IPS-20b (cell line): ENCODE measurements at regions not wholly inside any gene's neighbourhood (a gene's known extent, or its start where the extent isn't known, plus 50 kb on each side); places are given as distances from the start of the nearest gene placed in this dataset.

ENCODE experiments used
- H3K27ac ChIP-seq: one replicate; pipeline ENCODE4 v1.5.1; 2013; ENCODE audit warnings: low read length
- H3K27me3 ChIP-seq: 2 replicates; pipeline ENCODE4 v1.6.1; 2013; ENCODE audit warnings: mild to moderate bottlenecking, low read length, inconsistent platforms; ENCODE audit not compliant: insufficient read depth
- H3K36me3 ChIP-seq: 2 replicates; pipeline ENCODE4 v1.6.1; 2013; ENCODE audit warnings: low read depth, mild to moderate bottlenecking, inconsistent platforms, low read length, moderate library complexity; ENCODE audit not compliant: insufficient read depth
- H3K4me1 ChIP-seq: 2 replicates; pipeline ENCODE4 v1.6.1; 2013; ENCODE audit warnings: mild to moderate bottlenecking, control low read depth, inconsistent platforms, low read length, moderate library complexity; ENCODE audit not compliant: insufficient read depth
- H3K4me3 ChIP-seq: 2 replicates; pipeline ENCODE4 v1.5.1; 2013; ENCODE audit warnings: mild to moderate bottlenecking, low read length, inconsistent platforms
- H3K9ac ChIP-seq: 2 replicates; pipeline ENCODE4 v1.6.1; 2013; ENCODE audit warnings: low read depth, mild to moderate bottlenecking, inconsistent platforms, low read length, moderate library complexity
- H3K9me3 ChIP-seq: 2 replicates; pipeline ENCODE4 v1.6.1; 2013; ENCODE audit warnings: mild to moderate bottlenecking, low read depth, low read length, inconsistent platforms; ENCODE audit not compliant: insufficient read depth

DNA sequence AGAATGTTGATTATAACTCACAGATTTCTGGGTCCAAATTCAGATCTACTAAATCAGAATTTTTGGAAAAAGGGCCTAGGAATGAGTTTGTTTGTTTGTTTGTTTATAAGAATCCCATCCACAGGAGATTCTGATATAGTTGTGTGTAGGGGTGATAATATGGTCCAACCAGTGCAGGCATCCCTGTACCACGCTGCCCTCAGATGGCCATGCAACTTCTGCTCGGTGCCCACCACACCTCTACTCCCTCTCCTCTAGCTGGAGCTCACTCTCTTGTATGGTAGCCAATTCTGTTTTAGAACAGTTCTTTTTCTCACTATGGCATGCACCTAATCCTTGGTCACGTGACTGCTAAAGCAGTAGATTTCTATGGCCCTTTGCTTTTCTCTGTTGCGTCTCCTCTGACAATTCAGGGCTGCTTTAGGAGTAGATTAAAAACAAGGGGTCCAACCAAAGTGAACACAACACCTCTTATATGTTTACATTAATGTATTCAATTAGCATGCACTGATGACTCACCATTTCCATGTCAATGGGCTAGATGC is 103.3 kb upstream of the KCNA4 start:
- no peaks in the 10 kb centered on the region for H3K9me3 ChIP-seq
- no peaks in the 10 kb centered on the region for H3K36me3 ChIP-seq
- H3K27ac ChIP-seq, result no peak overlapping the region
- no peaks in the 10 kb centered on the region for H3K4me1 ChIP-seq
- H3K4me3 ChIP-seq, result no peak overlapping the region
- H3K27me3 ChIP-seq, result no peaks in the 10 kb centered on the region; the same call in 1 of the 2 replicates
- H3K9ac ChIP-seq, result no peak overlapping the region

DNA sequence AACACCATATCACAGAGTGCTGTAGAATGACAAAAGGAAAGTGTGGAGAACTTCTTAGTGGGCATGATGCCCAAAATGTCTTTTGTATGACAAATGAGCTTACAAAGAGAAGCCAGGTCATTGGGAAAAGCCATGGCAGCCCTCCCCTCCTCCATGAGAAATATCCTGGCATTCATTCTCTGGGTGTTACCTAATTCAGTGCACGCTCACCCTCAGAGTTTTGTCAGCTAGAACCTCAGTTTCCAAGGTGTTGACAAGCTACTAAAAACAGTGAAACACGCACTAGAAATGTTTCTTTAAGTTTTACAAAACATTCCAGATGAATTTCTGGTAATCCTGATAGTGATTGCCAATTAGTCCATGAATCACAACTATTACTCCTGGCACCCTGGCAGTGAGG is 105.4 kb upstream of the FSHB start:
- H3K27ac ChIP-seq, result no peak overlapping the region
- H3K36me3 ChIP-seq, result no peaks in the 10 kb centered on the region
- no peaks in the 10 kb centered on the region for H3K27me3 ChIP-seq
- no peaks in the 10 kb centered on the region for H3K9me3 ChIP-seq
- H3K4me3 ChIP-seq, result no peak overlapping the region
- H3K9ac ChIP-seq, result no peak overlapping the region
- H3K4me1 ChIP-seq, result no peaks in the 10 kb centered on the region

DNA sequence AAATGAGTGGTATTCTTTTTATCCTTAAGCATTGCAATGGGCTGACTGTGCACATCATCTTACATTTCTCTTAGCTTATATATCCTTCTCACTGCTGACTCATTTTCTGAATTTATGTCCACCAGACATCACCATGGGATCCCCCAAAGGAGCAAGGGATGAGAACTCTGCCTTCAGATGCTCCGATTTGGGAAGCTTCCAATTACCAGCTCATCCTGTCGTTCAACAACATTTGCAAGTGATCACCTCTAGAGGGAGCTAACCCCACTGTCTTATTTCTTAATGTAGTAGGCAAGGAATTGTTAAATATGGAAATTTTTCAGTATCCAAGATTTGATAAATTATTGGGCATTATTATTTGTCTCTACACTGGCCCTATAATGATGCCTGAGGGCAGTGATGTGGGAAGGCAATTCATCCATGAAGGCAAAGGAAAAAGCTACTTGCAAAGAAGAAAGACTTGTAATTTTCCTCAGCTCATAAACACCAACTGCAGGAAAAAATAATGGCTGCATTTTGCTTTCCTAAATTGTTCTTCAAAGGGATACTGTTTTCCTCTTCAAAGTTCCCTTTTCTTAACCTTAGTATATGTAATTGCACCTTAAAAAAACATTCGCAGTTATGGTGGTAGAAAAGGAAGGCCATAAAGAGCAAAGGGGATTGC is 102.4 kb upstream of the FSHB start:
- H3K36me3 ChIP-seq, result no peaks in the 10 kb centered on the region

DNA sequence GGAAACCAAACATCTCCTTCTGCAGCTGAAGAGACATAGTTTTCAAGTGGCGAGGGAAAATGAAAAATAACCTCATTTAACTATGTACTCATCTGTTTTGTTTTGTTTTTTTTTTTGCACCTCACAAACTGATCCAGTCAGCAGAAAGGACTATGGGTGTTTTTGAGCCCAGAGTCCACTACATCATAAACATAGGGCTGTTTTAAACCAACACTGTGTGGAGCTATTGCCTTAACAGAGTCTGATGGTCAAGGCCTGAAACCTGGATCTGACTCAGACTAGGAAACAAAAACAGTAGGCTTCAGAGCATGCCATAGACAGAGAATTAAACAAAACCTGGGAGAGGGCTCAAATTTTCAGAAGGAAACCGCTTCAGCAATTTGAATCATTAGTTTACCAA is 99.3 kb upstream of the FSHB start:
- no peaks in the 10 kb centered on the region for H3K4me1 ChIP-seq
- no peak overlapping the region for H3K9ac ChIP-seq

More for the DNA sequence above, 102.4 kb upstream of the FSHB start:
- no peak overlapping the region for H3K9ac ChIP-seq
- H3K4me3 ChIP-seq, result no peak overlapping the region
- no peaks in the 10 kb centered on the region for H3K9me3 ChIP-seq
- no peaks in the 10 kb centered on the region for H3K4me1 ChIP-seq
- no peaks in the 10 kb centered on the region for H3K27me3 ChIP-seq
- H3K27ac ChIP-seq, result no peak overlapping the region

DNA sequence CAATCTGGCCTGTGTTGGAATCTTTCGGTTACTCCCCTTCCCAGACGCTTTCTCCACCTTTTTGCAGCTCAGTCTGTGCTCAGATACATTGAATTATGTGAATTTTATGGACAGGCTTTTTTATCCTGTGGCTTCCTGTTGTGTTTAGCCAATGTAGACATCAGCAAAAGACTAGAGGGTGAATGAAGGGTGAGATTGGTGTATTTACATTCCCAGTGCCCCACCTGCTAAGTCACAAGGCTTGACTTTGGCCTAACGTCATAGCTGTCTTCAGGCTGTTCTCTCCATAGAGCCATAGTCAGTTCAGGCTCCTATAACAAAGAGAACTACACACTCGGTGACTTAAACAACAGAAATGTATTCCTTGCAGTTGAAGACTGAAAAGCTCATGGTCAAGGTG is 97.5 kb upstream of the FSHB start:
- no peak overlapping the region for H3K27ac ChIP-seq
- H3K27me3 ChIP-seq, result no peaks in the 10 kb centered on the region
- H3K4me1 ChIP-seq, result no peaks in the 10 kb centered on the region
- H3K4me3 ChIP-seq, result no peak overlapping the region
- no peaks in the 10 kb centered on the region for H3K36me3 ChIP-seq
- H3K9me3 ChIP-seq, result no peaks in the 10 kb centered on the region
- H3K9ac ChIP-seq, result no peak overlapping the region

More for the DNA sequence above, 99.3 kb upstream of the FSHB start:
- no peaks in the 10 kb centered on the region for H3K27me3 ChIP-seq
- H3K36me3 ChIP-seq, result no peaks in the 10 kb centered on the region
- H3K27ac ChIP-seq, result no peak overlapping the region
- no peaks in the 10 kb centered on the region for H3K9me3 ChIP-seq
- H3K4me3 ChIP-seq, result no peak overlapping the region

DNA sequence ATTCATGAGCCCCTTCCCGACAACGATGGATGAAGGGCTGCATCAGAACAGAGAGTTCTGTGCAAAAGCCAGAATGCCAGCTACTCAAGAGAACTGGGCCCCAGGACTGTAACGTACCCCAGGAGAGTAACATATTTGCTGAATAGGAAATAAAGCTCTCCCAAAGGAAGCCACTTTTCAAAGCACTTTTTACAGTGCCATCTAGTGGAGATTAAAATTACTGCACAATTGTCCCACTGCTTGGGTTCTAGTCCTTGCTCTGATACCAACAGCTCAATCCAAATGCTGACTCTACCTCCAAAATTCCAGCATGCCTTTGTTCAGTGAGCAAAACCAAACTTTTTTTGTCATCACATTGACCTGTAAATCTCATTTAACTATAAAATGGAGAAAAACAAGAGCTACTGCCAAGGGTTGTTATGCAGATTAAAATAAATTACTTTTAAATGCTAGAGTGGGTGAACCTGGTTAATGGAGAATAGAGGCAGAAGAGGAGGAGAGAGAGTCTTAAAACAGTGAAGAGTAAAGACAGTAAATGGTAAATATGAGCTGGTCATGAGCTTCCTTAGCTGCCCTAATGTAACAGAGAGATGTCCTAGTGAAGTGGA is 87.6 kb upstream of the FSHB start:
- no peaks in the 10 kb centered on the region for H3K27me3 ChIP-seq
- no peak overlapping the region for H3K9ac ChIP-seq
- H3K36me3 ChIP-seq, result no peaks in the 10 kb centered on the region
- H3K9me3 ChIP-seq, result no peaks in the 10 kb centered on the region
- H3K27ac ChIP-seq, result no peak overlapping the region
- no peak overlapping the region for H3K4me3 ChIP-seq
- H3K4me1 ChIP-seq, result no peaks in the 10 kb centered on the region

DNA sequence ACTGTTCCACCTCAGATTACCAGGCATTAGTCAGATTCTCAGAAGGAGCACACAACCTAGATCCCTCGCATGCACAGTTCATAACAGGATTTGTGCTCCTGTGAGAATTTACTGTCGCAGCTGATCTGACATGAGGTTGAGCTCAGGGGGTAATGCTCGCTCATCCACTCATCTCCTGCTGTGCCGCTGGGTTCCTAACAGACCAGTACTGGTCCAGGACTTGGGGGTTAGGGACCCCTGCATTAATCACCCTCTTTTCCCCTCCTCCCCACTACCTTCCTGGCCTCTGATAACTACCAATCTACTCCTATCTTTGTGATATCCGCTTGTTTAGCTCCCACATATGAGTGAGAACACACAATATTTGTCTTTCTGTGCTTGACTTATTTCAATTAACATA is 83.5 kb upstream of the FSHB start:
- Histone ChIP-seq H3K27ac (no peak overlapping the region), H3K36me3 (no peaks in the 10 kb centered on the region), H3K9ac (no peak overlapping the region), H3K9me3 (no peaks in the 10 kb centered on the region), H3K27me3 (no peaks in the 10 kb centered on the region), H3K4me1 (peaks cover 2% of the 10 kb centered on the region; the same call in 1 of the 2 replicates), H3K4me3 (no peak overlapping the region)

DNA sequence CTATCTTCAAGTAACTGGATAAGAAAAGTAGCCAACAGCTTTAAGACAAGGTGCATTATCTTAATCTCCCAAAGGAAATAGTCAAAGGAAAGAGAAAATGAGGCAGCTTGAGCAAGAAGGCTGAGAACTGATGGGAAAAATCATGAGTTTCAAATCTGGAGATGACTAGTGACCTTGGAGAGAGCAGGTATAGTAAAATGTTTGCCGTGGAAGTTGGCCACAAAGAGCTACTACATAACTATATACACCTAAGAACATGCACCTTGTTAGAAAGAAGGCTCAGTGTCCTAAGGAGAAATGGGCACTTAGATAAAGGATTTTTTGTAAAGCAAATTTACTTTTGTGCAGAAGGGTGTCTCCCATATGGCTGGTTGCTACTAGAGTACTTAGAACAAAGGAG is 80.8 kb upstream of the FSHB start:
- H3K27me3 ChIP-seq, result no peaks in the 10 kb centered on the region
- H3K27ac ChIP-seq, result no peak overlapping the region
- peaks cover 2% of the 10 kb centered on the region; the same call in 1 of the 2 replicates for H3K4me1 ChIP-seq

DNA sequence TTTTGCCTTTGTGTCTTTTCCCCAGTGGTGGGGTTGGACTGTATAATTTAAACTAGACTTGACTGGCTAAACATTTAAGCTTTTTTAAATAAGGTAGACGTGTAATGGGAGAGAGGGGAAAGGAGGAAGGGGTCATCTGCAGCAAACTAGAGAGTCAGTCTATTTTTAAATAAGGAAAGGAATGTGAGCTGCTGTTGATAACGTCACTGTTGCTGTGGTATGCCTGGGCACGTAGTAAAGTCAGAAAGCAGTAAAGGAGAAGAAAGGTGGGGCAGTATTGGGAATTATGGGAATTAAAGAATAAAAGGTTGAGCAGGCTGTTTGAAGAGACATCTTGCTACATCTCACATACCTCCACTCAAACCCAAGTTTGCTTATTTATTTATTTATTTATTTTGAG is 80.4 kb upstream of the FSHB start:
- H3K36me3 ChIP-seq, result no peaks in the 10 kb centered on the region
- H3K27ac ChIP-seq, result no peak overlapping the region
- no peaks in the 10 kb centered on the region for H3K27me3 ChIP-seq
- H3K4me1 ChIP-seq, result peaks cover 2% of the 10 kb centered on the region; the same call in 1 of the 2 replicates
- no peaks in the 10 kb centered on the region for H3K9me3 ChIP-seq
- H3K4me3 ChIP-seq, result no peak overlapping the region
- H3K9ac ChIP-seq, result no peak overlapping the region

More for the DNA sequence above, 80.8 kb upstream of the FSHB start:
- Histone ChIP-seq H3K9me3 (no peaks in the 10 kb centered on the region), H3K36me3 (no peaks in the 10 kb centered on the region), H3K9ac (no peak overlapping the region), H3K4me3 (no peak overlapping the region)

DNA sequence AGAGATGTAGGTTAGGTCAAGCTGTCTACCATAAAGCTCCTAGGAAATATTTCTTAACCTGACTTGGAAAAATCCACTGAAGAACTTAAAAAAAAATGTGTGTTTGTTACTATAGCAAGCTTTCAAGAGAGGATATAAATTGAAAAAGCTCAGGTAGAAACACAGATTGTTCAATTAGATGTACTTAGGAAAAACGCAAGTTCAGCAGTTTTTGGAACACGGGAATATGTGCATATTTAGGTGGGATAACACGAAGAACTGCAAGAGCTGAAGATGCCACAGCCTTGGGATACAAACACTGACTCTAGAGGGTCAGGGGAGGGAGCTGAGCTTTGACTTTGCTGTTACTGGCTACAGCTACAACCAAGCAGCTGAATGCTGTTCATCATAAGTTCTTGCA is 77.8 kb upstream of the FSHB start:
- H3K27ac ChIP-seq, result no peak overlapping the region
- no peaks in the 10 kb centered on the region for H3K36me3 ChIP-seq
- H3K9ac ChIP-seq, result no peak overlapping the region
- H3K9me3 ChIP-seq, result no peaks in the 10 kb centered on the region
- peaks cover 2% of the 10 kb centered on the region; the same call in 1 of the 2 replicates for H3K4me1 ChIP-seq
- H3K4me3 ChIP-seq, result no peak overlapping the region
- H3K27me3 ChIP-seq, result no peaks in the 10 kb centered on the region

DNA sequence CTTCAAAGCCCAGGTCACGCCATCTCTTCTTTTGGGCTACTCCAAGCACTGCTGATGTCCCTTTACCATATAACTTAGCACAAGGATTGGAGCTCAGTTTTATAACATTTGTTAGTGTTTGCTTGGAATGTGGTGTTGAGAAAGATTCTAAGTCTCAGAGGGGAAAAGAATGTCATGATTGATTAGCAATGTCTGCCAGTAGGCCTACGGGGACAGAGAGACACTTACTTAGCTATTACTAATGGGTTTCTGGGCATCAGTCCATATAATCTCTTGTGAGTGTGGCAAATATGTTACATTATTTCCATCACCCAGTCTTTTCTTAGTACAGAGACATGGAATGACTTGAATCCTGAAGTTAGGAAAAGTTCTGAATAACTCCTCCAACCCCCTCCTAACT is 75.4 kb upstream of the FSHB start:
- H3K27me3 ChIP-seq, result no peaks in the 10 kb centered on the region
- H3K9ac ChIP-seq, result no peak overlapping the region
- no peaks in the 10 kb centered on the region for H3K9me3 ChIP-seq
- no peak overlapping the region for H3K27ac ChIP-seq
- H3K4me3 ChIP-seq, result no peak overlapping the region
- no peaks in the 10 kb centered on the region for H3K36me3 ChIP-seq
- H3K4me1 ChIP-seq, result peaks cover 2% of the 10 kb centered on the region; the same call in 1 of the 2 replicates

DNA sequence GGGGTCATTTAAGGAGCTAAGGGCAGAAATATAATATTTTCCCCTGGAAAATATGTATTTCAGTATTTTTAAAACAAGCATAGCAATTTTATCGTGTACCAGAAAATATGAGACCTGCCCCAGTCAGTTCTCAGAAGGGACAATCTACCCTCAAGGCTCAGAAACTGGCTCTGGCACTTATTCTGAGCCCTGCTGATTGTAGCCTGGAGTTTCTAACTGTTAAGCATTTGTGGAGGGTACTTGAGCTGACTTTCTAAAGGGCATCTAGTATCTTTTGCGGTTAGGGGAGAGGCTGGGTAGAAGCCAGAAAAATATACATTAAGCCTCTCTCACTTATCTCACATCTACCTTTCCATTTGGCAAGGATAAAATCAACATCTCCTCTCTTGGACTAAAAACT is 71.3 kb upstream of the FSHB start:
- Histone ChIP-seq H3K27ac (no peak overlapping the region), H3K4me3 (no peak overlapping the region), H3K9ac (no peak overlapping the region), H3K36me3 (no peaks in the 10 kb centered on the region), H3K27me3 (no peaks in the 10 kb centered on the region), H3K9me3 (peaks cover 5% of the 10 kb centered on the region; the same call in 1 of the 2 replicates), H3K4me1 (no peaks in the 10 kb centered on the region)
